Gastroesophageal sphincter (tissue), 2 donors: ENCODE measurements at regions not wholly inside any gene's neighbourhood (a gene's known extent, or its start where the extent isn't known, plus 50 kb on each side); places are given as distances from the start of the nearest gene placed in this dataset.

Experiments
- POLR2A ChIP-seq, 2 donors: fragments of 450-650 bp; IDR thresholded peaks; one replicate each; pipeline ENCODE4 v1.6.1; 2017; ENCODE audit warnings: antibody characterized with exemption in 2 of 2, mild to moderate bottlenecking in 2 of 2, moderate library complexity in 1 of 2
- POLR2AphosphoS5 ChIP-seq: sonication (generic); formaldehyde crosslinking; IDR thresholded peaks from one replicate; pipeline ENCODE4 v1.6.1; 2017; ENCODE audit warnings: antibody characterized with exemption

- TF ChIP-seq POLR2AphosphoS5 = no peak
- TF ChIP-seq POLR2A (IDR thresholded peaks at IDR 0.05) = no peak
Observed at GRCh38 chr13:40366119-40366518, 300.3 kb downstream of the FOXO1 start.
